ENCODE measurements at regions not wholly inside any gene's neighbourhood (a gene's known extent, or its start where the extent isn't known, plus 50 kb on each side); places are given as distances from the start of the nearest gene placed in this dataset.

DNA sequence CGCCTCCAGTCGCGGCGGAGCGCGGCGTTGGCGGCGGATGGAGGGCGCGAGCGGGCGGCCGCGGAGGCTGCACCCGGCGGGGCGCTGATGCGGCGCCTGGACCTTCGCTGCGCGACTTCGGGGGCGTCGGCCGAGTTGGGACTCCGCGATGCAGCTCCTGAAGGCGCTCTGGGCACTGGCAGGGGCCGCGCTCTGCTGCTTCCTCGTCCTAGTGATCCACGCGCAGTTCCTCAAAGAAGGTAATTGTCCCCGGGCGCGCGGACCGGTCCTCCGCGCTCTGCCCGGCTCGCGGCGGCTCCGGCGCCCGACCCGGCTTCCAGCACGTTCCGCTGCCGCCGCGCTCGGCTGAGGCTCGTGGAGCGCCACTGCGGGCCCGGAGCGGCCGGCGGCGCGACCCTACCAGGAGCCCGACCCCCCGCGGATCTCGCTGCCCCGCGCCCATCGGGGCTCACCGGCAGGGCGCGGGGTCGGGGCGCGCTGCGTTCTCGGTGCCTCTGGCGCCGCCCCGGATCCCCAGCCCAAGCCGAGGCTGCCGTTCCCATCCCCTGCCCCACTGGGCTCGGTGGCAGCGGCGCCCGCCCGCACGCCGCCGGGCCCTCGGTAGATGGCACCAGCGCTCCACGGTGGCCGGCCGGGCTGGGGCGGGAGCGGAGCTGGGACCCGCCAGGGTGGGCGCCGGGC is 1251.2 kb downstream of the BRD1 start:
- Histone ChIP-seq H2AK9ac (replicated peaks; ENCODE audit: low read depth, low read length, poor library complexity) (no peak overlapping the region), H2BK5ac (ENCODE audit: low read depth, low read length, poor library complexity, severe bottlenecking) (no peak overlapping the region), H4K20me1 (ENCODE audit: insufficient read depth, low read length) (no peaks in the 10 kb centered on the region), H3K79me1 (ENCODE audit: low read depth in 1 of 2, low read length in 2 of 2) (no peaks in the 10 kb centered on the region), H3K9me1 (ENCODE audit: insufficient read depth, low read length) (no peaks in the 10 kb centered on the region), H3K4me3 (ENCODE audit: insufficient read depth, low read depth, low read length) (no peak overlapping the region), H3K9me3 (ENCODE audit: control insufficient read depth, insufficient read depth, low read length) (peaks cover 11% of the 10 kb centered on the region), H3K56ac (ENCODE audit: extremely low read depth, insufficient read depth, low read length) (no peak overlapping the region), H2BK20ac (ENCODE audit: low read depth, low read length) (no peak overlapping the region), H3K18ac (ENCODE audit: low read depth, low read length) (no peak overlapping the region), H3K36me3 (ENCODE audit: control insufficient read depth, insufficient read depth, low read length) (no peaks in the 10 kb centered on the region), H2BK15ac (ENCODE audit: low read depth, low read length) (no peak overlapping the region), H4K5ac (ENCODE audit: low read depth, low read length) (no peak overlapping the region), H4K91ac (ENCODE audit: insufficient read depth, low read depth, low read length) (no peak overlapping the region), H3K4ac (ENCODE audit: low read depth, low read length) (no peak overlapping the region), H3K27ac (ENCODE audit: insufficient read depth, low read length) (no peak overlapping the region), H3K14ac (replicated peaks; ENCODE audit: low read depth, low read length) (no peak overlapping the region), H3K4me2 (ENCODE audit: low read depth, low read length) (no peak overlapping the region), H3K27me3 (ENCODE audit: control insufficient read depth, insufficient read depth, low read length) (no peaks in the 10 kb centered on the region; the same call in 1 of the 2 replicates), H2BK120ac (ENCODE audit: low read depth, low read length) (no peak overlapping the region), H4K8ac (ENCODE audit: low read depth in 2 of 2, low read length in 2 of 2) (no peak overlapping the region), H3K9ac (ENCODE audit: low read depth, low read length) (no peak overlapping the region), H3K23ac (ENCODE audit: low read depth, low read length) (no peak overlapping the region), H3K4me1 (ENCODE audit: control insufficient read depth, insufficient read depth, low read length) (no peaks in the 10 kb centered on the region), H2AK5ac (ENCODE audit: low read depth, low read length) (no peak overlapping the region), H2AFZ (replicated peaks; ENCODE audit: low read length, poor library complexity) (no peak overlapping the region)
- 2% methylated on average over 80 of the region's 103 CpGs; no CpG with 5 or more reads in 1 of the 2 experiments for WGBS, 2 experiments (ENCODE audit: extremely low coverage in 2 of 2, insufficient read length in 1 of 2)
- in situ Hi-C loops (cut with MboI; ENCODE audit: low sequenced_read_pairs) = no loop called here
- dilution Hi-C loops (cut with HindIII; ENCODE audit: low sequenced_read_pairs, unreplicated experiment) = no loop called here
- ChIA-PET POLR2A (ENCODE audit: unreplicated experiment) (no interaction called here), CTCF (no interaction called here)
- BruUV-seq (replicated peaks) = no TSS peak
- no peak for DNase-seq
- no peak for TF ChIP-seq BHLHE40 (IDR thresholded peaks at IDR 0.05; ENCODE audit: low read depth, low read length)
- TF ChIP-seq, protein P1, sequence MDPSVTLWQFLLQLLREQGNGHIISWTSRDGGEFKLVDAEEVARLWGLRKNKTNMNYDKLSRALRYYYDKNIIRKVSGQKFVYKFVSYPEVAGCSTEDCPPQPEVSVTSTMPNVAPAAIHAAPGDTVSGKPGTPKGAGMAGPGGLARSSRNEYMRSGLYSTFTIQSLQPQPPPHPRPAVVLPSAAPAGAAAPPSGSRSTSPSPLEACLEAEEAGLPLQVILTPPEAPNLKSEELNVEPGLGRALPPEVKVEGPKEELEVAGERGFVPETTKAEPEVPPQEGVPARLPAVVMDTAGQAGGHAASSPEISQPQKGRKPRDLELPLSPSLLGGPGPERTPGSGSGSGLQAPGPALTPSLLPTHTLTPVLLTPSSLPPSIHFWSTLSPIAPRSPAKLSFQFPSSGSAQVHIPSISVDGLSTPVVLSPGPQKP (IDR thresholded peaks at IDR 0.05; ENCODE audit: borderline replicate concordance, low read depth, low read length) = no peak
- TF ChIP-seq NFE2L2 (IDR thresholded peaks at IDR 0.05; ENCODE audit: low read depth, low read length) = no peak
- TF ChIP-seq FOS (IDR thresholded peaks at IDR 0.05; ENCODE audit: low read depth, low read length) = no peak
- ATAC-seq (ENCODE audit: low read depth) = no peak
- intact Hi-C loops (cut with micrococcal nuclease) = no loop called here

All from IMR-90 (cell line).